ENCODE measurements at regions not wholly inside any gene's neighbourhood (a gene's known extent, or its start where the extent isn't known, plus 50 kb on each side); places are given as distances from the start of the nearest gene placed in this dataset.

DNA sequence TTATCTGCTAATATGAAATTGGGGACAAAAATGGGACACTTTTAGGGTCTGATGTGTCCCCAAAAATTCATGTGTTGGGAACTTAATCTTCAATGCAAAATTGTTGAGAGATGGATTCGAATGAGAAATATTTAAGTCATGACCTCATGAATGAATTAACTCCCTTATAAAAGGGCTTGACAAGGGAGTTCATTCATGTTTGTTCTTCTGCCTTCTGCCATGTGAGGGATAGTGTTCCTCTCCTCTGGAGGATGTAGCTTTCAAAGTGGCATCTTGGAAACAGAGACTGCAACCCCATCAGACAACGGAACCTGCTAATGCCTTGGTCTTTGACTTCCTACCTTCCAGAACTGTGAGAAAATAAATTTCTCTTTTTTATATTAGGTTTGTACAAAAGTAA, 89.2 kb upstream of the LINC00305 start:
- H3K36me3 ChIP-seq (ENCODE audit: control insufficient read depth, insufficient read depth, low read length), result no peaks in the 10 kb centered on the region
- no peak overlapping the region for H3K4me3 ChIP-seq (ENCODE audit: low read depth, low read length)
- TF ChIP-seq, protein P1, sequence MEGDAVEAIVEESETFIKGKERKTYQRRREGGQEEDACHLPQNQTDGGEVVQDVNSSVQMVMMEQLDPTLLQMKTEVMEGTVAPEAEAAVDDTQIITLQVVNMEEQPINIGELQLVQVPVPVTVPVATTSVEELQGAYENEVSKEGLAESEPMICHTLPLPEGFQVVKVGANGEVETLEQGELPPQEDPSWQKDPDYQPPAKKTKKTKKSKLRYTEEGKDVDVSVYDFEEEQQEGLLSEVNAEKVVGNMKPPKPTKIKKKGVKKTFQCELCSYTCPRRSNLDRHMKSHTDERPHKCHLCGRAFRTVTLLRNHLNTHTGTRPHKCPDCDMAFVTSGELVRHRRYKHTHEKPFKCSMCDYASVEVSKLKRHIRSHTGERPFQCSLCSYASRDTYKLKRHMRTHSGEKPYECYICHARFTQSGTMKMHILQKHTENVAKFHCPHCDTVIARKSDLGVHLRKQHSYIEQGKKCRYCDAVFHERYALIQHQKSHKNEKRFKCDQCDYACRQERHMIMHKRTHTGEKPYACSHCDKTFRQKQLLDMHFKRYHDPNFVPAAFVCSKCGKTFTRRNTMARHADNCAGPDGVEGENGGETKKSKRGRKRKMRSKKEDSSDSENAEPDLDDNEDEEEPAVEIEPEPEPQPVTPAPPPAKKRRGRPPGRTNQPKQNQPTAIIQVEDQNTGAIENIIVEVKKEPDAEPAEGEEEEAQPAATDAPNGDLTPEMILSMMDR (IDR thresholded peaks at IDR 0.05; ENCODE audit: insufficient read depth, low read length, poor library complexity, severe bottlenecking), result no peak
- no peak for DNase-seq (ENCODE audit: low read depth)
- no peaks in the 10 kb centered on the region for H3K27me3 ChIP-seq (ENCODE audit: control insufficient read depth, insufficient read depth, low read length)

- no peaks in the 10 kb centered on the region for H3K27me3 ChIP-seq (ENCODE audit: control insufficient read depth, insufficient read depth, low read length)
- TF ChIP-seq, protein P1 (IDR thresholded peaks at IDR 0.05; ENCODE audit: insufficient read depth, low read length, poor library complexity, severe bottlenecking), result no peak
- H3K36me3 ChIP-seq (ENCODE audit: control insufficient read depth, insufficient read depth, low read length), result no peaks in the 10 kb centered on the region
- DNase-seq (ENCODE audit: low read depth), result no peak
- H3K4me3 ChIP-seq (ENCODE audit: low read depth, low read length), result no peak overlapping the region
Measured at GRCh38 chr18:64234321-64234720, 85.4 kb upstream of the LINC00305 start.

- DNase-seq (ENCODE audit: low read depth), result no peak
- Histone ChIP-seq H3K4me3 (ENCODE audit: low read depth, low read length) (no peak overlapping the region), H3K36me3 (ENCODE audit: control insufficient read depth, insufficient read depth, low read length) (no peaks in the 10 kb centered on the region), H3K27me3 (ENCODE audit: control insufficient read depth, insufficient read depth, low read length) (no peaks in the 10 kb centered on the region)
- TF ChIP-seq, protein P1 (IDR thresholded peaks at IDR 0.05; ENCODE audit: insufficient read depth, low read length, poor library complexity, severe bottlenecking), result no peak
Measured at GRCh38 chr18:64233851-64234250, 85.0 kb upstream of the LINC00305 start.

GRCh38 chr18:64220941-64221340, 72.1 kb upstream of the LINC00305 start:
- TF ChIP-seq, protein P1 (IDR thresholded peaks at IDR 0.05; ENCODE audit: insufficient read depth, low read length, poor library complexity, severe bottlenecking), result no peak
- Histone ChIP-seq H3K36me3 (ENCODE audit: control insufficient read depth, insufficient read depth, low read length) (no peaks in the 10 kb centered on the region), H3K4me3 (ENCODE audit: low read depth, low read length) (no peak overlapping the region), H3K27me3 (ENCODE audit: control insufficient read depth, insufficient read depth, low read length) (no peaks in the 10 kb centered on the region)
- no peak for DNase-seq (ENCODE audit: low read depth)

DNA sequence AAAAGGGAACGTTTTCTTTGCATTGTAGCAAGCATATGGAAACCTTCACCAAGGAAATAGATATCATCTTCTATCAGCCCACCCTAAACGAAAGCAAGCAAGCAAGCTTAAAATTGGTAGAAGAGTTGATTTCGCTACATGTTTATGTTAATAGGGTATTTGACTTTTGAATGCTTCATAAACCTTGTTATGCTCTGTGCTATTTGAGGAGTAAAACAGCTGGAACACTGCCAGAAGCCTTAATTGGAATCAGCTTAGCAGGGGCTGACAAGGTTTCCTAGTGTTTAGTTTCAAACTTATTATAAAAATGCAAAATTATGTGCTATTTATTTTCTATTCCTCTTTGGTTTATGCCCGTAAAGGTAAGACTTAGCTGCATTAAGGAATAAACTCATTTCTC, 70.6 kb upstream of the LINC00305 start:
- Histone ChIP-seq H3K27me3 (ENCODE audit: control insufficient read depth, insufficient read depth, low read length) (no peaks in the 10 kb centered on the region), H3K4me3 (ENCODE audit: low read depth, low read length) (no peak overlapping the region), H3K36me3 (ENCODE audit: control insufficient read depth, insufficient read depth, low read length) (no peaks in the 10 kb centered on the region)
- TF ChIP-seq, protein P1 (IDR thresholded peaks at IDR 0.05; ENCODE audit: insufficient read depth, low read length, poor library complexity, severe bottlenecking), result no peak
- DNase-seq (ENCODE audit: low read depth), result no peak

DNA sequence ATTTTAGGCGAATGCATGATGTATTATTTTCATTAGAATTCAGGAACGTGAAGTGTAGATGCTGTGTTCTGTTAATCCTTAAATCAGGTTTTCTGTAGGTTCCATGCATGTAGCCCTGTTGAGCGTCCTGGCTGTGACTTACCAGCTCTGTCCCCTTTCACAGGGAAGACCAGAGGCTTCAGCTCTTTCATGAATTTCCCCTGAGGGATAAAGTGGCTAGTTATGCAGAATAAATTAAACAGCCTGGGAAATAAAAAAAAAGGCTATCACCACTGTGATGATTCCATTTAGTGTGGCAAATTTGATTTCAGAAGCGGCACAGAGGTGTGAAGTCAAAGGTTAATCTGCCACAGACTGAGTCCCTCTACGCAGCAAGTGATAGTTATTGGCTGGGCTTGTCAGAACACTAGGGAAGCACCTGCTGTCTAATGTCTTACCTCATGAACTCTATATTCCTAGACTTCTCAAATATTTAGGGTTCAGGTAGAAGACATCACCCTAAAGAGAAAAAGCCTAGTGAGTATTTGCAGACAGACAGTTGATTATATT, 61.6 kb upstream of the LINC00305 start:
- no peak for DNase-seq (ENCODE audit: low read depth)
- no peak overlapping the region for H3K4me3 ChIP-seq (ENCODE audit: low read depth, low read length)
- H3K27me3 ChIP-seq (ENCODE audit: control insufficient read depth, insufficient read depth, low read length), result no peaks in the 10 kb centered on the region
- H3K36me3 ChIP-seq (ENCODE audit: control insufficient read depth, insufficient read depth, low read length), result no peaks in the 10 kb centered on the region
- TF ChIP-seq, protein P1 (IDR thresholded peaks at IDR 0.05; ENCODE audit: insufficient read depth, low read length, poor library complexity, severe bottlenecking), result no peak

Data from kidney epithelial cell (primary cell).